Fibroblast of the conjunctiva (primary cell): ENCODE measurements at regions not wholly inside any gene's neighbourhood (a gene's known extent, or its start where the extent isn't known, plus 50 kb on each side); places are given as distances from the start of the nearest gene placed in this dataset.
A peak's percentile ranks its signal among the peaks of the same experiment; 100 is the strongest.

Experiments
- DNase-seq: peaks from one replicate; pipeline ENCODE4 v3.0.0-alpha.2; 2010; ENCODE audit warnings: low read depth

- peak; percentile 94 for DNase-seq
Observed at GRCh38 chr2:237171396-237171795, 85.7 kb downstream of the COPS8 start.

GRCh38 chr2:237171881-237172280, 86.2 kb downstream of the COPS8 start:
- DNase-seq: no peak

- DNase-seq: no peak
Observed at GRCh38 chr2:237177052-237177451, 91.4 kb downstream of the COPS8 start.

- no peak for DNase-seq
Observed at GRCh38 chr2:237177986-237178385, 92.3 kb downstream of the COPS8 start.

- DNase-seq: peak; percentile 64
Observed at GRCh38 chr2:237178396-237178795, 92.7 kb downstream of the COPS8 start.

- no peak for DNase-seq
Observed at GRCh38 chr2:237179161-237179560, 93.5 kb downstream of the COPS8 start.

- DNase-seq: no peak
Observed at GRCh38 chr2:237180187-237180586, 94.5 kb downstream of the COPS8 start.

- no peak for DNase-seq
Observed at GRCh38 chr2:237180987-237181386, 95.3 kb downstream of the COPS8 start.

- no peak for DNase-seq
Observed at GRCh38 chr2:237181844-237182243, 96.2 kb downstream of the COPS8 start.

GRCh38 chr2:237182422-237183123, 96.9 kb downstream of the COPS8 start:
- DNase-seq: no peak

- no peak for DNase-seq
Observed at GRCh38 chr2:237184192-237184918, 98.7 kb downstream of the COPS8 start.

- no peak for DNase-seq
Observed at GRCh38 chr2:237184919-237185552, 99.3 kb downstream of the COPS8 start.

- DNase-seq: no peak
Observed at GRCh38 chr2:237185553-237185925, 99.8 kb downstream of the COPS8 start.

GRCh38 chr2:237189799-237190198, 104.1 kb downstream of the COPS8 start:
- no peak for DNase-seq

- no peak for DNase-seq
Observed at GRCh38 chr2:237190966-237191713, 105.5 kb downstream of the COPS8 start.

- DNase-seq: no peak
Observed at GRCh38 chr2:237191714-237192081, 106.0 kb downstream of the COPS8 start.

GRCh38 chr2:237192881-237193280, 107.2 kb downstream of the COPS8 start:
- no peak for DNase-seq

- DNase-seq: no peak
Observed at GRCh38 chr2:237193436-237193835, 107.7 kb downstream of the COPS8 start.

- DNase-seq: no peak
Observed at GRCh38 chr2:237194081-237194480, 108.4 kb downstream of the COPS8 start.

- DNase-seq: no peak
Observed at GRCh38 chr2:237194906-237195305, 109.2 kb downstream of the COPS8 start.

GRCh38 chr2:237195396-237196120, 109.9 kb downstream of the COPS8 start:
- no peak for DNase-seq

GRCh38 chr2:237196409-237196808, 110.7 kb downstream of the COPS8 start:
- DNase-seq: no peak
